HS-27A (cell line): ENCODE measurements at regions not wholly inside any gene's neighbourhood (a gene's known extent, or its start where the extent isn't known, plus 50 kb on each side); places are given as distances from the start of the nearest gene placed in this dataset.
"Not testable (repeated sequence)": the region's sequence is repeated elsewhere in the genome, so short reads cannot be mapped to it uniquely, and the experiment has no call there.

Experiments used
- DNase-seq: peaks from one replicate; pipeline ENCODE4 v3.0.0-alpha.2; 2012; ENCODE audit warnings: low read depth, missing footprints

DNA sequence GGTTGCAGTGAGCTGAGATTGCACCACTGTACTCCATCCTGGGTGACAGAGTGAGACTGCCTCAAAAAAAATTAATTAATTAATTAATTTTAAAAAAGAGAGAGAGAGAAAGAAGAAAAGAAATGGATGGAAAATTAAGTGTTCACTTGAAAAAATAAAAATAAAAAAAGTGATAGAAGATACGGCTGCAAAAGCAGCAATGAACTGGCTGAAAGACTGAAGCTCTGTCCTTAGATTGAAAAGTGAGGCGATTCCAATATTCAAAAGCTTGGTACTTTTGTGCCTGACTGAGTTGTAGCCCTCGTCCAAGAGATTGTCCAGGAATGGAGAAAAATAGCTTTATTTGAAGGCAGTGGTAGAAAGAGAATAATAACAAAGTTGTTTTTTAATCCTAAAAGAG, 154.6 kb downstream of the ADSS2 start:
- no peak for DNase-seq

DNA sequence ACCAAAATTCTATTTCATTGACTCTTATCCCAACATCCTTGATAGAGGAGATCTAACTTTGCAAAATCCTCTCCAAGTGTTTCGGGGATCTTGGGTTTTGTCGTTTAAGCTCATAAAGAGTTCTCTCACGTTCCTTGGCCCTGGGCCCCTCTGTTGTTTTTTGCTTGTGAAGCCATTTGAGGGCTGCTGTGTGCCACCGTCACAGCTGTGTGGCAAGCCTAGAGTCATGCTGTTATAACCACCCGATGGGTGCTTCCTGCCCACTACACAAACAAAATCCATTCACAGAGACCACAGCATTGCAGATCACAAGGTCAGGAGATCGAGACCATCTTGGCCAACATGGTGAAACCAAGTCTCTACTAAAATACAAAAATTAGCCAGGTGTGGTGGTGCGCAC, 154.1 kb downstream of the ADSS2 start:
- no peak for DNase-seq

DNA sequence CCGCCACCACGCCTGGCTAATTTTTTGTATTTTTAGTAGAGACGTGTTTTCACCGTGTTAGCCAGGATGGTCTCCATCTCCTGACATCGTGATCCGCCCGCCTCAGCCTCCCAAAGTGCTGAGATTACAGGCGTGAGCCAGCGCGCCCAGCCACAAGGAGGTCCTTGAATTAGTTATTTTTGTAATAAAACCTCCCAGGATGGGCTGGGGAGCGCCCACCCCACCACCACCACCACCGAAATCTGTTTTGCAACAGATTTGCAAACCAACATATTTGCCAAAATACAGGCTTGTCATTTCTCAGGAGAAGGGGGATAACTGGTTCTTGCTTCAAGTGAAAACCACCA, 151.7 kb downstream of the ADSS2 start:
- not testable (repeated sequence) for DNase-seq

DNA sequence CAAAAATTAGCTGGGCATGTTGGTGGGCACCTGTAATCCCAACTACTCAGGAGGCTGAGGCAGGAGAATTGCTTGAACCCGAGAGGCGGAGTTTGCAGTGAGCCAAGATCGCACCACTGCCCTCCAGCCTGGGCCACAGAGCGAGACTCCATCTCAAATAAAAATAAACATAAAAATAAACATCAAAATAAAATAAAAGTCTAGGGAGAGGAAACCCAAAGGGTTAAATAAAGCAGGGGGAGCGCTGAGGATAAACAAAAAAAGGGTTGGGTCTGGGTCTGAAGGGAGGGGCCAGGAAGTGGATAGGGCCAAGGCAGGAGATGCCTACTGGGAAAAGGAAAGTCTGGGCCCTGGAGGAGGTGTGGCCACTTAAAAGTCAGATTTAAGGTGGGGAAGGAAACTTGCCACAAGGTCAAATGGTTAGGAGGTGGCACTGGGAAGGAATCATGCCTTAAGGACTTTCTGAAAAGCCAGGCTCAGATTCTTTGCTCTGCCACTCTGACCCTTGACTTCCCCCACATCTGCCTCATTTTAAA, 150.0 kb downstream of the ADSS2 start:
- DNase-seq = no peak

DNA sequence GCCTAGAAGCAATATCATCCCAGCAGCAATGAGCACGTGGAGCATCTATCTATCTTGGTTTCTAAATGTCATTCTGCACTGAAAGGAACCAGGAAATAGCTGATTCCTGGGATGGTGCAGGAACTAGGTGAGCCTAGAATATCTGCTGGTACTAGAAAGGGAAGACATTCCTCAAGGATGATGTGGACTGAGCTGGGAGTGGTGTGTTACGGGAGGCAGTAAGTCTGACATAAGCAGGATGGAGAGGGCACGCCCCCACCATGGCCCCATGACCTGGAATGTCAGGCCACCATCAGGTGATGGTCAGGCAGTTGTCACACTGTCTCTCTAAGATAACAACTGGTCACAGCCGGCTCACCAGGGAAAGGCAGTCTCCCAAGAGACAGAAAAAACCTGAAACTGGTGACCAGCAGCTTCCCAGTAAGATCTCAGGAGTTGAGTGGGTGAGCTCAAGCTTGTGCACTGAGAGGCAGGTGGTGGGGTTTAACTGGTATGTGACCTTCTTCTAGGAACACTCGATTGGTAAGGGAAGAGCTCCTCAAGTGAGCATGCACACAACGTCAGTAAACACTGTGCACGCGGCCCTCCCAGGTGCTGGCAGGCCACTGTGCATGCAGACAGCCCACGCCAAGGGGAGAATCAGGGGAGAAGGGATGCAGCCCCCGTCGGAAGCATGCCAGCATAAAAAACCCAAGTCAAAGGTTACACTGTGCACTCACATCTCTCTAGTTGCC, 148.7 kb downstream of the ADSS2 start:
- no peak for DNase-seq

DNA sequence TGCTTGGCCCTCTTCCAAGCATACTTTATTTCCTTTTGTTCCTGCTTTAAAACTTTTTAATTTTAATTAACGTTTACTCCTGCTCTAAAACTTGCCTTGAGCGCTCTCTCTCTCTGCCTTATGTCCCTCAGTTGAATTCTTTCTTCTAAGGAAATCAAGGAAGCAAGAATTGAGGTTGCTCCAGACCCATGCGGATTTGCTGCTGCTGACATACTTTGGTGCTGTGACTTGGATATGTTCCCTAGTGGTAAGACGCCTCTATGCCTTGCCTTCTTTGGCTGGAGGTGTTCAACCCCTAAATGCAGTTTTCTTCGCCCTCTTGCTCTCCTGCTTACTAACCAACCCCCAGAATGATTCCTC, 148.1 kb downstream of the ADSS2 start:
- DNase-seq = no peak

DNA sequence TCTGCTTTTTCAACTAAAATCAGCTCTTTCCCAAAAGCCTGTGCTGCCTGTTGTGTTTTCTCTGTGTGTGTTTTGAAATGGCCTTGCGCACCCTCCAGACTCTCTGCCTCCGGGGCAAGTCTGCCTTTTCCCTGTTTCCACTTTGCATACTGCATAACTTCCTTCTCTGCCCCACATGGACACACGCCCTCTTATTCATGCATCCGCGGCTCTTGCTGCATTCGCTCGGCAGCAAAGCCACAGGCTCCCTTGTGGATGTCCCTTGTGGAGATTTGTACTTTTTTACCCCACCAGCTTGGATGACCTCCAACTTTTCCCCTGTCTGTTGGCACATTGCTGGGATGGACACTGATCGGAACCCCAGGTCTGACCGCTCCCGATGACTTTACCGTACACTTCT, 147.6 kb downstream of the ADSS2 start:
- DNase-seq = no peak

DNA sequence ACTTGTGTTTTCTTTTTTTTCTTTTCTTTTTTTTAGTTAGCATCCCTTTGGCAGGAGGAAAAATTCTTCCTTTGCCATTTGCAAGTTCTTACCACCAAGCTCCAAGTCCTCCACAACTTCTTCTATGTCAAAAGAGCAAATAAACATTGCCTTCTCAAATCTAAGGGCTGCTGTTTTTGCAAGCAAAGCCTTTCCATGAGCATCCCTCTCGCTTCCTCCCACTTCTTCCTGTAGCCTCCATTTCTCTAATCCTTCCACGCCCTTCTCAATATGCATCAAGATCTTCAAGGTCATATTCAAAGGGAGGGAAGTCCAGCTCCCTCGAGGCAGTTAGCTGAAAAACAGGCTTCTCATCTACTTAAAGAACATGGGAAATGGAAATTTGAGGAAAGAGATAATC, 147.1 kb downstream of the ADSS2 start:
- no peak for DNase-seq

DNA sequence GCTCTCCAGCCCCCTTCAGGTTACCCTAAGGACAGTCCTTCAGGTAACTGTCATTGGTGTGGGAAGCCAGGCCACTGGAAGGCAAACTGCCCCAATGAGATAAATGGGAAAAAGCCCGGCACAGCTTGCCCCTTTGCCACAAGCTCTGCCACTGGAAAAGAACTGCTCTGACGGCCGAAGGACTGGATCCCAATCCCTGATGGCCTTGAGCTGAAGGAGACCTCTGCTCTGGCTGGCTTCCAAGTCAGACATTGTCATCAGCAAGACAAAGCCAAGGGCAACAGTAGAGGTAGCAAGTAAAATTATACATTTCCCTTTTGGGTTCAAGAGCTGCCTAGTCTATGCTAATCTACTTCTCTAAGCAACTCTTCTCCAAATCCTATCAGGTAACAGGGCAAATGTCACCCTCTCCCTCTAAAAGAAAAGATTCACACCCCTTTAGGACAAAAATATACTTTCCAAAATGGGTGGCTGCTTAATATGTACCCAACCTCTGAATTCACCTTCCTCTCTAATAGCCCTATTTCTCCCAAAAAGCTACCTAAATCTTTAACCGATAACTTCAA, 145.8 kb downstream of the ADSS2 start:
- no peak for DNase-seq

DNA sequence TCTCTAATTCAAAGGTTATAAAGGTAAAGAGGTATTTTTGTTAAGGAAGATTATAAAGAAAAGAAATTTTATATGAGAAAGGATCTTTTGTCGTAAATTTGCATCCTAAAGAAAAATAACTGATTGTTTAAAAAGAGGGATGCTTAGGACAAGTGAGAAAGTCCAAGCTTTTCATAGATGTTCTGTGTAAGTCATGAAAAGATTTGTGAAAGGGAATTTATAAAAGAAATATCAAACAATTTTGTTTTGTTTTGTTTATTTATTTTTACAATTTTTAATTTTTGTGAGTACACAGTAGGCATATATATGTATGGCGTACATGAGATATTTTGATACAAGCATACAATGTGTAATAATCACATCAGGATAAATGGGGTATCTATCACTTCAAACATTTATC, 145.2 kb downstream of the ADSS2 start:
- no peak for DNase-seq

DNA sequence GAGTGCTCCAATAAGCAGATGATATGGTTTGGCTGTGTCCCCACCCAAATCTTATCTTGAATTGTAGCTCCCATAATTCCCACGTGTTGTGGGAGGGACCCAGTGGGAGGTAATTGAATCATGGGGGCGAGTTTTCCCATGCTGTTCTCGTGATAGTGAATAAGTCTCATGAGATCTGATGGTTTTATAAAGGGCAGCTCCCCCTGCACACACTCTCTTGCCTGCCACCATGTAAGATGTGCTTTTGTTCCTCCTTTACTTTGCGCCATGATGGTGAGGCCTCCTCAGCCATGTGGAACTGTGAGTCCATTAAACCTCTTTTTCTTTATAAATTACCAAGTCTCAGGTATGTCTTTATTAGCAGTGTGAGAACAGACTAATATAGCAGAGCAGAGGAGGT, 142.5 kb downstream of the ADSS2 start:
- DNase-seq = not testable (repeated sequence)

DNA sequence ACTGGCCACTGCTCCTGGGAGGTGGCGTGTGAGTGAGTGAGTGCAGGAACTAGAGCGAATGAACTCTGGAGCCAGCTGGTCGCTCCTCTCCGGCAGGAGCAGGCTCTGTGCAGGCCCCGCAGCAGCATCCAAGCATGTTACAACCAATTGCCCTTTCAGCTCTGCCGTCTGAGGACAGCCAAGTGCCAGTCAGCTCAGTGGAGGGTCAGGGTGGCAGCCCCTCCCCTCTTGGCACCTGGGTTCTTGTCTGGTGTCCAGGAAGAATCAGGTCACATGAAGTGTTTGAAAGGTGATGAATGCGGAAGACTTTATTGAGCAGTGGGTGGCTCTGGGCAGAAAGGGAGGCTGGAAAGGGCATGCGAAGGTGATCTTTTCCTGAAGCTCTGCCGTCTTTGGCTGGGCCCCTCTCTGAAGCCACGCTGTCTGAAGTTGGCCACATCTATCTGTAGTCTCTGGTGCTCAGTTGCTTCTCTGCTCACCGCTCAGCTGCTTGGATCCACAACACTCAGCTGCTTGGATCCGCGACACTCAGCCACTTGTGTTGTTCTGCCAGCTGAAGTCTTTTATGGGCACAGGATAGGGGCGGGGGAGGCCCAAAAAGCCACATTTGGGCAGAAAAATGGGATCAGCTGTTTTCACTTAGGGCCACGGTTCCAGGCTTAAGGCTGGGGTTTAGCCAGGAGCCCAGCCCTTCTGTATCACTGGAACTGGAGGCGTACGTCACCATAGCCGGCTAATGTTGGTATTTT, 139.8 kb downstream of the ADSS2 start:
- no peak for DNase-seq

DNA sequence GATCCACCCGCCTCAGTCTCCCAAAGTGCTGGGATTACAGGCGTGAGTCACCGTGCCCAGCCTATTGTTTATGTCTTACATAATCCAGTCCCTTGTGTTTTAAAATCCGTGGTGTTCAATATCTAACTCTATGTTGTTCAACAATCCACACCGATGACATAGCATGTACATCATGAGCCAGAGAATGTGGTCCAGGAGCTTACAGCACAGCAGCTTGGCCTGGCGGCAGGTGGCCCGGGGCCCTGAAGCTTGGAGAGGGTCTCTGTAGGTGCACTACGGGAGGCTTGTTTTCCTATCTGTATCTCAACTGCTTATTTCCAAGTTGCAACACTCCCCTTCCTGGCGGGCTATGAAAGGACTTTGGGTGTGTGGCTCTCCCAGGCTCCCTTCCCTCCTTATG, 138.4 kb downstream of the ADSS2 start:
- DNase-seq = no peak

DNA sequence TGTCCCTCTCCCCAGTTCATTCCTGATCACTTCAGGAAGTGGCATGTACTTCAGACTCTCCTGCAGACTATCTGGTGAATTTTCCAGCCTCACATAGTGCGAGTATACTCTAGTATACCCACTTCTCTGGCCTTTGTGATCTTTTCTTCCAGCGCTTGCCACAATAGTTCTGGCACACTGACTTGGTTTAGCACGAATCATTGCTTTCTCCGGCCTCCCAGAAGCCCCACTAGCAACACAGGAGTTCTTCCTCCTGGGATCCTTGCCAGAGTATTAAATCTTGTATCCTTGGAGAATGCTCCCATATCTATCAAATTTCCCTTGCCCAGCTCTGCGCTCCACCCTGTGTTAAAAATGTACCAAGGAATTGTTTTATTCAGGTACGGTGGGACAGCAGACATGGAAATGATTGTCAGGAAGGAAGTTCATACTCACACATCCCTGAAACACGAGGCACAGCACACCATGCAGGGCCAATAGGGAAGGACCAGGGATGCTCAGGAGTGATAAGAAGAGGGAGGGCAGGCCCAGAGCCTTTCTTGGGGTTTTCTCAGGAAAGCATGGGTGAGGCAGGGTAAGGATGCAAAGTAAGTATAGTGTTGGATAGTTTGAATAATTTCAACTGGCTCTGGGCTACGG, 136.7 kb downstream of the ADSS2 start:
- no peak for DNase-seq

DNA sequence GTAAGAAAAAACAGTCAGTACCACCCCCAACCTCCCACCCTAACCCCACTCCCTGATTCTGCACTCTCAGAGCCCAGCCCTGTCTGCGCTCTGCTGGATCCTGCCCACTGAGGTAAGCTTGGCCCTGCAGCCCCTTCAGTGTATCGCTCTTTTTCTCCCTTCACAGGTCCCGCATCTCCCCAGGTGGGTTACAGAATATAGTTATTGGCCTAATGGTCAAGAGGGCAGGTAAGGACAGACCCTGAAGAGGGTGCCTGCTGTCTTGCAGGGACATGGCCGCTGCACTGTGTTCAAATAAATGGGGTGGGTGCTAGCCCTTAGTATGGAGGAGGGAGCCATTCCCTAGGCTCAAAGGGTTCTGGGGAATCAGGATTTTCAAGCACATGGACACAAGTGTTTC, 135.7 kb downstream of the ADSS2 start:
- no peak for DNase-seq

DNA sequence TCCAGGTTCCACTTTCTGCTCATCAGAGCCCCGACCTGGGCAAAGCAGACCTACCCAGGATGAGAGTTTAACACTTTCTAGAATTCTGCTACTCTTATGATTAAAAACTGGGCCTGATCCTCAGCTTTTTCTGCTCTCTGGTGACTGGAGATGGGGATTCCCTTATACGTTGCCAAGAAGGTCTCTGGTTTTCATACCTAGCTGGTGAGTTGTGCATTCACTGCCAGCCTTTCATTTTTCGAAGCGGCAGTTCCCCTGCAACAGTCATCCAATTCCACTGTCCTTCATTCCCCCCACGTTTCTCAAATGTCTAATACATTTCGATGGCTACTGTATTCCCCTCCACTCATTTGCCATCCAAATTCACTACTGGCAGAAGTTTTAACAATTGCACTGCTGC, 135.3 kb downstream of the ADSS2 start:
- no peak for DNase-seq

DNA sequence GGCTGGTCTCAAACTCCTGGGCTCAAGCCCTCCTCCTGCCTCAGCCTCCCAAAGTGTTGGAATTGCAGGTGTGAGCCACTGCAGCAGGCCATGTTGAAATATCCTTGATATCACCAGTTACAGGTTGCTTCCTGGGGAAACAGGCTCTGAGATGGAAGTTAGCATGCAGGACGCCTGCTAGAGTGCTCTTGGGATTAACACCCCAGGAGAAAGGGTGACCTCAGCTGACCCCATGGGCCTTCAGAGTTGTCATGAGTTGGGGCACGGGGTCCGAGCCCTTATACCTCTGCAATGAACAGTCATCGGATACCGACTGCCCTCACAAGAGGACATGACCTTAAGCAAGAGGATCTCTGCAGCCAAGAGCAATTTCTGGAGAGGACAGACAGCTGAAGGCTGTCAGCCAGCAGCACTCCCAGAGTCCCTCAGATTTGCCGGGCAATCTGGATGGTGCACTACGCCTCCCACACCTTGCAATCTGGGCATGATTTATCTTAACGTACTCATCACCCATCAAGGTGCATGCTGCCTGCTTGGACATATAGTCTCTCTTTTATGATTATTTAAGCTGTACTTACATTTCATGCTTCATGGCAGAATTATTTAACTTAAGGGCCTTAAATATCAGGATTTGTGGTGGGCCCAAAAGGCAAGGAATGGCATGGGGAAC, 134.6 kb downstream of the ADSS2 start:
- DNase-seq = no peak

DNA sequence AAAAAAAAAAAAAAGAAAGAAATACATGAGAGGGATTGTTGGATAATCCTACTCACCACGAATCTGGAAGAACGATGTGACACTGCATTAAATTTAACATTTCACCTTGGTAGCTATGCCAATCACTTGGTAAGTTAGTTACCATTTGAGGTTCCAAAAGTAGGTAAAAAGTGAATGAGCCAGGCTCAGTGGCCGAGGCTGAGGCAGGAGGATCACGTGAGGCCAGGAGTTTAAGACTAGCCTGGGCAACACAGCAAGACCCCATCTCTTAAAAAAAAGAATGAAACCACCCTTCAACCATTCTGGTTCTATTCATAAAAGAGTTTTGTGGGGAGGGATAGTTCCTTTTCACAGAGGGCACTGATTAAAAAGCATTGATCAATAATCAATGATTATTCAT, 133.6 kb downstream of the ADSS2 start:
- no peak for DNase-seq

DNA sequence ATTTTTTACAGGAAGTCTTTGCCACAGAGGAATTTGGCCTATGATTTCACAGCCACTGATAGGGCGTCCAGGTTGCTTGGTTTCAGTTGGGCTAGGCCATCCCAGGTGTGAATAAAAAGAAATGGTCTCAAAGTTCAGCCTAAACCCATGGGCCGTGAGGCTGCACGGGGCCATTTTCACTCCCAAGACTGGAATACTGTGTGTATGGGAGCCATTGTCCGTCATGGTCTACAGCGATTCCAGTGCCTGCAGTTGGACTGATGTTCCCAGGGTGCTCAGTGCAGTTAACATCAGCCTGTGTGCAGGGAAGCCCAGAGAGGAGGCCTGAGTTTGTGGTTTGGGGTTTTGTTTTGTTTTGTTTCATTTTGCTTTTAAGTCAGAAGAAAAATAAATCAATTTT, 133.2 kb downstream of the ADSS2 start:
- no peak for DNase-seq

DNA sequence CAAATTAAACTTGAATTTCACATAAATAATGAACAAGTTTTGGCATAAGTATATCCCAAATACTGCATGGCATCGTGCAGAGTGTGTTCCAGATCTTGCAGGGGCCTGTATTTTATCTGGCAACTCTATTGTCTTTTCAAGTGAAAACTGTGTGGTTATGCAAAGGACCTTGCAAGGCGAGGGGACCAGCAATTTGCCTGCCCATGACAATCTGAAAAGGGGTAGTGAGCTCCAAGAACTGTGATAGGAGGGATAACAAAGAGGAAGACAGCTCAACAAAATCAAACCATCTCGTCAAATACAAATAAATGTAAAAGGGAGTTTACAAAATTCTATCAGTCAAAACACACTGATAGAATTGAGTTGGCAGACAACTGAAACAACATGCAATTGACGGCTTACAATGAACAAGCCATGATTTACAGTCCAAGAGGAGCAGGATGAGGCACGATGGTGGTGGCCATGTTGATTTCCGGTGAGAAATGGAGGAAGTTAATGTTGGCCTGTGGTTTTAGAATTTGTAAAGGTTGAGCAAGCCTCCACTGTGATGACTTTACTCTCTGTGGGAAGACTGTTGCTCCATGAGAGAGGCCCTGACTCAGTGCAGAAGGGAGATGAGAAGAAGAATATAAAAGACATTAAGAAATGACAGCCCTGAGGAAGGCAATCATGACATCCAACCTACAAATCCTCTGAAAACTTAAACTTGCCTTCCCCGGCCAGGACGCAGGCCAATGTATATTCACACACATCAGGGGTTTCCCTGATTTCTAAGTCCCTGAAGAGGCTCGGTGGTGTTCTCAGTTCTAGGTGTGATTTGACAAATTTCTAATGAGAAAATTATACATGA, 132.2 kb downstream of the ADSS2 start:
- DNase-seq = no peak

DNA sequence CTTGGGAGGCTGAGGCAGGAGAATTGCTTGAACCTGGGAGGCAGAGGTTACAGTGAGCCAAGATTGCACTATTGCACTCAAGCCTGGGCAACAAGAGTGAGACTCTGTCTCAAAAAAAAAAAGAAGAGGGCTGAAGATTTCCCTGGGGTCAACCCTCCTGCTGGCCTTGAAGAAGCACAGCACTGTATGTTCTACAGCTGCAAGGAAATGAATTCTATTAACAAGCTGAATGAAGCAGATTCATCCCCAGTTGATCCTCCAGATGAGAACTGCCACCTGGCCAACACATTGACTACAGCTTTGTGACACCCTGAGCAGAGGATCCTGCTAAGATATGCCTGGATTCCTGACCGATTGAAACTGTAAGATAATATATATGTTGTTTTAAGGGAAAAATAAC, 129.5 kb downstream of the ADSS2 start:
- DNase-seq = no peak
